CMK (cell line): ENCODE measurements at regions not wholly inside any gene's neighbourhood (a gene's known extent, or its start where the extent isn't known, plus 50 kb on each side); places are given as distances from the start of the nearest gene placed in this dataset.
"Not testable (repeated sequence)": the region's sequence is repeated elsewhere in the genome, so short reads cannot be mapped to it uniquely, and the experiment has no call there.

Experiments
- DNase-seq: peaks from one replicate; pipeline ENCODE4 v3.0.0-alpha.2; 2010; ENCODE audit warnings: low read depth

- no peak for DNase-seq
Observed at GRCh38 chr14:105873870-105874512, 347.6 kb downstream of the TMEM121 start.

DNA sequence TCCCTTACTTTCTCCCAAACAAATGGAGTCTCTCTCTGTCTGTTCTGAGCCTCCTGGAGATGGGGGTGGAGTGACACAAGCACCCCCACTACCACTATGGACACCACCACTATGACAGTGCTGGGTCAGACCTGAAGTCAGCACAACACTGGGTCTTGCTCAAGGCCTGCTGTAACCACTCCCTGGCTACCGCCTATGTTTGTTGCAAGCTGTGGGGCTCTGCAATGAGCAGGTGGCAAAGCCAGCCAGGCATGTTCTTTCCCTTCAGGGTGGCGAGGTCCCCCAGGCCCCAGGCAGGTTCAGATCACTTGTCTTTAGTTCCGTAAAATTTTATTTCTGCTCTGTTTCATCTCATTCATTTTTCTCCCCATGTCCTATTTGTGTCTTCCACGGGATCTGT is 349.8 kb downstream of the TMEM121 start:
- no peak for DNase-seq

GRCh38 chr14:105876829-105877228 is 350.4 kb downstream of the TMEM121 start:
- no peak for DNase-seq

GRCh38 chr14:105877645-105878044 is 351.3 kb downstream of the TMEM121 start:
- no peak for DNase-seq

DNA sequence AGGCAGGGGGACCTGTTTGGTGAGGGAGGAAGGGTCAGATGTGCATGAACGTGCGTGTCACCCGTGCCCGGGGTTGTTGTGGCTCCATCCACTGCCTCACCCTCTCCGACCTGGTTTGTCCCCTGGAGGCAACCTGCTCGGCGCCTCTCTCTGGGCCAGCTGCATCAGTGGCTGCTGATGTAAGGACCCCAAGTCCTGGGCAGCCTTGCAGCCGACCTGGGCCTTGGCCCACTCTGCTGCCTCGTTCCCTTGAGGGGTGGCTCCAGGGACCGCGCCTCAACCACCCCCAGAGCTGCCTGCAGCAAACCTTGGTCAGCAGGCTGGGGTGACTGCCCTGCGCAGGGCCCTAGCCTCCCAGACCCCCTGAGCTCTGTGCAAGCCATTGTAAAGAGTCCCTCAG is 351.7 kb downstream of the TMEM121 start:
- DNase-seq: no peak

GRCh38 chr14:105878554-105878953 is 352.2 kb downstream of the TMEM121 start:
- DNase-seq: no peak

- no peak for DNase-seq
Observed at GRCh38 chr14:105879503-105879866, 353.1 kb downstream of the TMEM121 start.

DNA sequence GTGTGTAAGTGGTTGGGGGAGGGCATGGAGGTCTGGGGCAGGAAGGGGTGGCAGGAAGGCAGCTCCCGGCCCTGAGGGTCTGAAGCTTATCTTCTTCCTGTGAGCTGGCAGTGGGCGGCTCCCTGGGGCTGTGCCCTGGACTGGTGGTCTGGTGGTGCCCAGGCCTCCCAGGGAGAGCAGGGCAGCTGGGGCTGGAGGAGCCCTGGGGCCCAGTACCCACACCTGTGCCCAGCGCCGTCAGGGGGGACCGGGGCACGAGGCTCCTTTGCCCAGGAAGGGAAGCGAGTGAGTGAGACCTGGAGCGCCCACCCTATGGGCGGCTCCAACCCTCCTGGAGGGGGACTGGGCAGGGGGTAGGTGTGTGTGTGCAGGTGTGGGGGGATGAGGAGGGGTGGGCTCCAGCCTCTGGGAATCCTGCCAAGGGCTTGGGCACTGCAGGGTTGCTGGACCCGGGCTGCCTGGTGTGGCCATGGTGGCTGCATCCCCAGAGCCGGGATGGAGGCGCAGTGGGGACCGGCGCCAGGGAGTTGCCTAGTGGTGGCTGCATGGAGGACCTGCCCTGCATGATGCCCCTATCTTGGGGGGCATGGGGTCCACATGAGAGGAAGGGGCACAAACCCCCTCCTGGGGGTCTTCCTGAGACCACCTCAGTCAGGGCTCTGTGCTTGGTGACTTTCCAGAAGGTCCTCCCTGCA is 353.6 kb downstream of the TMEM121 start:
- DNase-seq: peak; percentile 81

DNA sequence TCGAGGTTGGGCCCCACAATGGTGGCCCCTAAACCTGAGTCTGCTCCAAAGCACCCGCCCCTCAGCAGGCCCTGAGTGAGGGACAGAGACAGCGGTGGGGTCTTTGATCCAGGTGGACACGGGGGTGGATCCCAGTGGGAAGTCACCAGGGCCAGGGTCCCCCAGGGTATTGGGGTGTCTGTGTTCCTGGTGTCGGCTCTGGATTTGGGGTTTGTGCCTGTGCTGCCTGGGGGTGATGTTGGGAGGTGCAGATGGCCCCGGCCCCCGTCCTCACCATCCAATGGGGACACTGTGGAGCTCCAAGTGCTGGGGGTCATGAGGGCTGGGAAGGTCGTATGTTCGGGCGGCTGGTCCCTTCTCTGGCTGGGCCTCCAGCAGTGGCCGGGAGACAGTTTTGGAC is 354.2 kb downstream of the TMEM121 start:
- DNase-seq: no peak

GRCh38 chr14:105881021-105881930 is 354.9 kb downstream of the TMEM121 start:
- DNase-seq: no peak

GRCh38 chr14:105882011-105882410 is 355.6 kb downstream of the TMEM121 start:
- not testable (repeated sequence) for DNase-seq

GRCh38 chr14:105882626-105883025 is 356.2 kb downstream of the TMEM121 start:
- DNase-seq: no peak

DNA sequence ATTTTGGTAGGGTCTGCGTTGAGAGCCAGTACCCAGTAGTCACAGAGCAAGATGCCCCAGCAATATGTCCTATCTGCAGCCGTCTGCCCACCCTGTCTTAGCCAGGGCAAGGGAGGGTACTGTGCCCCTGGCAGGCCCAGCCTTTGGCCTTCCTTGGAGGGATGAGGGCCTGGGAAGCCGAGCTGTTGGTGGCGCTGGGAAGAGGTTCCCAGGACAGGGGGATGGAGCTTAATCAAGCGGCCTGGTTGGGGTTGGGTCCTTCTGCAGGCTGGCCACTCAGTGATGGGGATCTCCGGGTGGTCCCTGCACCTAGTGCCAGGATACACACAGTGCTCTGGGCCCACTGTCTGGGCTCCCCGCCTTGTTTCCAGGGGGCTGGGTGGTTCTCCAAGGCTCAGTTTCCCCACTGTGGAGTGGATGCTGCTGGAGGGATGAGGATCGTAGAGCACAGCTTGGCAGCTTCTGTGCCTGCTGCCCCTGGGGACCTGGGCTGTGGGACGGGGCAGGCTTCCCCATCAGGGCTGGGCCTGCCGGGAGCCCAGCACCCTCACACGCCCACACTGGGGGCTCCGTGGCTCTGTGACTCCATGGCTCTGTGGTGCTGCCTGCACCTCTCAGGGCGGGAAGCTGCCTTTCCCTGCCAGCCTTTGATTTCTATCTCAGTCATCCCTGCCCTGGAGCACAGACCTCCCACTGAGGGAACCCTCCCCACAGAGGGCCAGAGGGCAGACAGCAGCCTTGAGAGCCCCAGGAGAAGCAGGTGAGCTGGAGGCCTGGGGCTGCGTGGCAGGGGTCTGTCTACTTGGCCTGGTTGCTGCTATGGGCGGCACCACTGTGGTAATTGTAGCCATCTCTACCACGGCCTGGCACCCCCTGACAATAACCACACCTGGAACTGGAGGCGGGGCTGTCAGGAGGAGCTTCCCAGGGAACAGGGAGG is 357.0 kb downstream of the TMEM121 start:
- DNase-seq: no peak

DNA sequence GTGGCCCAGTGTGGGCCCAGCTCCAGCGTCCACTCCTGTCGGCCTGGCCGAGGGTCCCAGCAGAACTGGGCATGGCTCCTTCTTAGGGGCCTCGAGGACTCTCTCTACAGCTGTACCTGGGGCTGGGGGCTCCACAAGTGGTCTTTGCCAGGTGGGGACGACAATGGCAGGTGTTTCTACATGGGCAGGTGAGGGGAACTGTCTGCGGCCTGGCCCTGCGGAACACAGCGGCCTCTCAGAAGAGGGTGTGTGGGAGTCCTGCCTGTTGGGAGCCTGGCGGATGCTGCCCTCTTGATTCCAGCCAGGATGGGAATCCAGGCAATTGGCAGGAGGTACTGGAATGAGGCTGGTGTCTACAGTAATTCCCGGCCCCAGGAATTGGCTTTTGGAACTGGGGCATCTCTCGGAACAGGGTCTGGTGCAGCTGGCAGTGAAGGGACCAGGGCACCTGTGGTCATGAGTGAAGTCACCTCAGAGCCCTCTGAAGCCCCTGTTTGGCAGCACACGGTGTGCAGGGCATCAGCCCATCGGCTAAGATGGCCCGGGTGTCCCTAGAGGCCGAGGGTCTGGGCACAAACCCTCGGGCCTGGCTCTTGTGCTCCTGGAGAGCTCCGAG is 357.9 kb downstream of the TMEM121 start:
- DNase-seq: not testable (repeated sequence)

- DNase-seq: no peak
Observed at GRCh38 chr14:105884808-105885281, 358.5 kb downstream of the TMEM121 start.

DNA sequence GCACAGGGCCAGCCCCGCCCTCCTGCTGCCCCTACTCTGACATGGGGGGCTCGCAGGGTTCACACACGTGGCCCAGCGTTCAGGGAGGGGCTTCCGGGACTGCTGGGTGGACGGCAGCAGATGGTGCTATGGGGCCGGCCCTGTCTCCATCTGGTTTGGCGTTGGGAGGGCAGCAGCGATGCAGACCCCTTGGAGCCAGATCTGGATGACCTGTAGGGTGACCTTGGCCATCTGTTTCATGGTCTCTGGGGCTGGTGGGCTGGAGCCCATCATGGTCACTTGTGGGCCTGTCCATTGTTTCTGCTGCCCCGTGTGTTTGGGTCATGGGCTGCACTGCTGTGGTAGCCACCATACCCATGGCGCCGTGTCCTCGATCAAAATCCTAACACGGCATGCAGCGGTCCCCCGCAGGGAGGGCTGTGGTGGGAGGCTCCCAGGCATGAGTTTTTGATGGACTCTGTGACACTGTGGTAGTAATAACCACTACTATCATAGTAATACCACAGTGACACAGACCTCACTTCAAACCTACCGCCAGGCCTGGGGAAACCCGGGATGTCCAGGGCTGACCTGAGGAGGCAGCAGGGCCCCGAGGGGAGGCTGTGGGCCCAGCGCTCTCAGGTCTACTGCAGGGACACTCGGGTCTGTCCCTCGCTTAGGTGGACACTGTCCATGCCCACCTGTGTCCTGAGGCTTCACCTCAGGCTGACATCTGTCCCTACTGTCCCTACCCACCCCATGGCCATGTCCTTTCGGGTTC is 359.4 kb downstream of the TMEM121 start:
- DNase-seq: no peak

- not testable (repeated sequence) for DNase-seq
Observed at GRCh38 chr14:105886791-105887191, 360.4 kb downstream of the TMEM121 start.

GRCh38 chr14:105887692-105888091 is 361.3 kb downstream of the TMEM121 start:
- DNase-seq: no peak

- no peak for DNase-seq
Observed at GRCh38 chr14:105888151-105888550, 361.8 kb downstream of the TMEM121 start.
